Inflammatory macrophage treated with lipopolysaccharide for 4 hours (primary cell): ENCODE measurements at regions not wholly inside any gene's neighbourhood (a gene's known extent, or its start where the extent isn't known, plus 50 kb on each side); places are given as distances from the start of the nearest gene placed in this dataset.
A peak's percentile ranks its signal among the peaks of the same experiment; 100 is the strongest.
"Not testable (repeated sequence)": the region's sequence is repeated elsewhere in the genome, so short reads cannot be mapped to it uniquely, and the experiment has no call there.

ENCODE experiments used
- DNase-seq: peaks from one replicate; pipeline ENCODE4 v3.0.0-alpha.2; 2020

DNA sequence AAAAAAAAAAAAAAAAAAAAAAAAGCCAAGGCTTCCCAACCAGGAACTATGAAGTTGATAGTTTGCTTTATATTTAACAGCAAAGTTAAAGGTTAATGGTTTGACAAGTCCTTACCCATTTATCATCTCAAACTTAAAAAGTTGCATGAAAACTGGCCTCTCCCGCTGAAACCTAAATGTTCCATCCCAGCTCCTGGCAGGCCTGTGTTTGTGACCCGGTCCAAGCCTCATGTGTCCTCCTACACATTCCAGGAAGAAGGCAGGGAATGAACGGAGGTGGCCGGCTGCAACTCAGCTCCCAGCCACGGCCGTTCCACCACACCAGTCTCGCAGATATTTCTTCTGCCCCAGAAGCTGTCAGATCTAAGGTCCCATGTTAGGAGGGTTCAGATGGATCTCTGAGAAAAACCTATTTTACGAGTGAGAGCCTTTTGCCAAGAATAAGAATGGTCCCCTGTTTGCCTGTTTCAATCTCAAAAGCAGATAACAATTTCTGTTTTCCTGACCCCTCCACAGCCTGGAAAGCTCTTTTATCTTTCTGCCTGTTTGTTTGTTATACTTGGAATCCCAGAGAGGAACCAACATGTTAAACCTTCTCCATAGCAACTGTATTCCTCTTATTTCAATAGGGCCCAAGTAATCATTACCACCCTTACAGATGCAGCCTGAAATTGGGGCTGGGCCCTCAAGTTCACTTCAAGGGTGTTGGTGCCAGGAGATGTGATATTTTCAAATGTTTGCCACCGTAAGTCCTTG, 56.5 kb downstream of the KCTD12 start:
- no peak for DNase-seq

DNA sequence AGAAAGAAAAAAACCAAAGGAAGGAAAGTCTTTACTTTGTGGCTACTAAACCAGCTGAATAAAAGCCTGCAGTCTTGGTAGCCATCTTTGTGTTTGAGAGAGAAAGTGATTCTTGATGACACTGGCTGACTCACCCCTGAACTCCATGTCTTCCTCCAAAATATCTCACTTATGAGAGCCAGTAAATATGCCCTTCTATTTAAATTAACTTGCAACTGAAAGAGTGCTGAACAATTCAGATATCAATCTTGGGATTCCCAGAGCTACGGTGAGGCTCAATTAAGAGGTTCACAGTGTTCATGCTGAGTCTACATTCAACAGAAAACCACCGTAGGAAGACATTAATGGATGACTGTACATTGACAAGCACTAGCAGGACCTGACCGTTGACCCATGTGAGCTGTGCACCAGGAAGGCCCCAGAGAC, 57.9 kb downstream of the KCTD12 start:
- peak; percentile 46 for DNase-seq

DNA sequence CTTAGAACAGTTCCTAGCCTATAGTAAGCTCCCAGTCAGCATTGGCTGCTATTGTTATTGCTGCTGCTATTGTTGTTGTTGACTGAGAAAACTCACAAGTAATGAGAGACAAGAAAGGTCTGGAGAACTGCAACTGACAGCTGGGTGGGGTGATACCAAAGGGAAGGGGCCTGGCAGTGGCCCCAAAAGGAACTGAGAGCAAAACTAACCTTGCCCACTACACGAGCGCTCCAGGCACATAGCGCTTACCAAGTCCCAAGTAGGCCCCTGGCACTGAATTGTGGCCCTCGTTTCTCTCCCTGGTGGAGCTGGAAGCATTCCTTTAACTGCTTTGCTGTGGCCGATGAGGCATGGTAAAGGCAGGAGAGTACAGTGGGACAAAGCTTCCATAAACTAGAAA, 59.7 kb downstream of the KCTD12 start:
- no peak for DNase-seq

DNA sequence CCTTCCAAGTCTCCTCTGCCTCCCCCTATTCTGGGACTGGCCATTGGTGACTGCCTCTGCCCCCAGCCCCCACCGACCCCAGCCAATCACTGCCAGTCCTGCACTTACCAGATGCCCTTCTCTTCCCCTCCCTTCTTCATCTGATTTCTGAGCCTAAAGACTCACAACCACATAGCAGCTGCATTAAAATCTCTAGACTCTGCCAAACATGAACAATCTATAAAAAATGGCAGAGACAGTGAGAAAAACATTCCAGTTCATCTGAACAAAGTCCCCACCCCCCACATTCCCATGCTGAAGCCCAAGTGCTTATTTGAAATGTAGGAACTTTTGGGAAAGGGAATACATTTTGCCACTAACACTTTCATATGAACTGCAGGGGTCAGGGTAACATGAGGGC, 60.8 kb downstream of the KCTD12 start:
- no peak for DNase-seq

DNA sequence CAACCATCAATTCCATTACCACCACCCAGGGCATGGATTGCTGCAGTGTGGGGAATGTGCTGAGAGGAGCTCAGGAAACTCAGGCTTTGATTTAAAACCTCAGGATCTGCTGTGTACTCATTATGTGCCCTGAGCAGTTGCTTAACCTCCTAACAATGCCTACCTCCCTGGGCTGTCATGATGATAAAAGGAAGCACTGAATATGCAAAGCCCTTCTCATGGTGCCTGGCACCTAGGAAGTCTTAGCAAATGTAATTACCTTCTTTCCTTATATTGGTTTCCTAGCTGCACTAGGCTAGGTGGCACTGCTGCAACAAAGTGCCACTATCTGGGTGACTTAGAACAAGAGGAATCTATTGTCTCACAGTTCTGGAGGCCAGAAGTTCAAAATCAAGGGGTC, 62.2 kb downstream of the KCTD12 start:
- DNase-seq, result no peak

DNA sequence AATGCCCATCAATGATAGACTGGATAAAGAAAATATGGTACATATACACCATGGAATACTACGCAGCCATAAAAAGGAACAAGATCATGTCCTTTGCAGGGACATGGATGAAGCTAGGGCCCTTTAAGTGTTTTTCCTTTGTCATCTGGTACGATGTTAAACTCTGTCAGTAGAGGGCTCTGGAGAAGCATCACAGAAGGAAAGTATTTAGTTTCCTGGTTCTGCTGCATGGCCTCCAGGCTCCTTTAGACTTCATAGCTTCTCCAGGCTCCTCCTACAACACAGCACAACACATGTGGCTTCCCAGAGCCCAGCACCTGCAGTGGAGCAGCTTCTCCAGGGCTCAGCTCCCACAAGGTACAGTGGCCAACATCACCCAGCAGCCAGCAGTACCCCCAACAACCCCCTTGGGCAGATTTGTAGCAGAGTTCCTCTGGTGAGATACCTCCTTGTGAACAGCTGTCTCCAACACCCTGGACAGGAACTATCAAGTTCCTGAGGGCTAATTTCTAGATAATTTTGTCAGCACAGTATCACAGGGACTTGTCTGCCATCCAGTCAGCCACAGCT, 63.4 kb downstream of the KCTD12 start:
- DNase-seq, result peak; percentile 67

DNA sequence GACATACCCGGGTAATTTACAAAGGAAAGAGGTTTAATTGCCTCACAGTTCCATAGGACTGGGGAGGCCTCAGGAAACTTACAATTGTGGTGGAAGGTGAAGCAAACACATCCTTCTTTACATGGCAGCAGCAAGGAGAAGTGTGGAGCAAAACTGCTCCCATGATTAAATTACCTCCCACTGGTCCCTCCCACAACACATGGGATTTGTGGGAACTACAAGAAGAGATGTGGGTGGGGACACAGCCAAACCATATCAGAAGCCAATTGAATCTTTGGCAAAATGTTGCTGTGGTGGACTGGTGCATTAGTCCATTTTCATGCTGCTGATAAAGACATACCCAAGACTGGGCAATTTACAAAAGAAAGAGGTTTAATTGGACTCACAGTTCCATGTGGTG, 65.0 kb downstream of the KCTD12 start:
- not testable (repeated sequence) for DNase-seq

DNA sequence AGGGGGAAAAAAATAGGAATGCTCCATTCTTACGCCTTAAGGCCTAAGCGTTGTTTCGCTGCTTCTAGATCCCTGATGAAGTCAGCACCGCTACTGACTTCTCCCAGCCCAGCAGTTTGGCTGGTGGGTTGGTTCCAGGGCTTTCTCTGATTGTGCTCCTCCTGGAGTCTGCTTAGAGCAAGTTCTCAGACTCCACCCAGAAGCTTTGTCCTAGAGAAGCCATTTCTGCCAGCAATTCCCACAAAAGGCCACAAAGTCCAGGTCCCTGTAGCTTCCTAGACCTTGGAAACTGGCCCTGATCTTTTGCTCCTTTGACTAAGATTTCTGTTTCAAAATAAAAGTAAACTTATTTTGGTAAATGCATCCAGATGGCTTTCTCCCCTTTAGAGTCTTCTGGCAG, 65.4 kb downstream of the KCTD12 start:
- no peak for DNase-seq

DNA sequence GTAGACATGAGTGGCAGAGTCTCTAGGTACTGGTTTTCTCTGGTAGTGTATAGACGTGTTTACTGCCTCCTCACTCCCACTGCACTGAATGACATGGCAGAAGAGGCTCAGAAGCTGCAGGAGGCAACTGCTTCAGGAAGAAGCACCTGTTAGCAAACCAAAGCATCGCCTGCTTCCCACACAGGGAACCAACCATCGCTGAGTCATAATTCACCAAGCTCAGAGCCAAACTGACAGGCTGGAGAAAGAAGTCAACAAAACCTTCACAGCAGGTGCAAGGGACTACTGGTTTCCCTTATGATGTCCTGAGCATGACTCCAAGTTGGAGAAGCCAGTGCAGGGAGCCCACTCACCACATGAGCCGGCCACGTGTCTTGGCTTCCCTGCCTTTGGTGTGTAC, 69.8 kb downstream of the KCTD12 start:
- DNase-seq, result no peak

DNA sequence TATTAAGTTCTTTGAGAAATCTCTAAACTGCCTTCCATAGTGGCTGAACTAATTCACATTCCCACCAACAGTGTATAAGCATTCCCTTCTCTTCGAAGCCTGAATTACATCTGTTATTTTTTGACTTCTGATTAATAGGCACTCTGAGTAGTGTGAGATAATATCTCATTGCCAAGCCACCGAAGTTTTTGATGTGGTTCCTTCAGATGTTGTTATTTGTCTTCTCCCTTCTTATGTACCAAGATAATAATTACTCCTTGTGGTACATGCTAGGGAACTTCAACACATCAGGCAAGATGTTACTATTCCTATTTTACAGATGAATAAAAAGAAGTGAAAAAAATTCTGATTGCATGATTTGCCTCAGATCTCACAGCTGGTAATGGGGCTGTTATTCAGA, 70.9 kb downstream of the KCTD12 start:
- DNase-seq, result no peak

DNA sequence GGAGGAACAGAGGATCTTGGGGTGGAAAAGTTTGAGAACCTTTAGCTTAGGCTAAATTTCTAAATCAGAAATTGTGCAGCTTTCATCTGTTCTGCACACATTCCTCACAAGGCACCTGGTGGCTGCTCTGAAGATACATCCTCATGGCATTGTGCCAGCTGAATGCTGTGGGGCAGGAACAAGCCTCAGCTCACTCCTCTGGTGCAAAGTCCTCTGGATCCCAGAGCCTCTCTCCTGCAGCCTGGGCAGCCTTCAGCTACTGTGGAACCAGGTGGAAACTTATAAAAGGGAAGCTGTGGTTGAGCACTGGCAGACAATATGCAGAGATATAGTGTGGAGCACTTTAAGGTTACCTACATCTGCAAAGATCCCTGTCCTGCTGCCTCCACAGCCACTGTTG, 72.3 kb downstream of the KCTD12 start:
- DNase-seq, result no peak

DNA sequence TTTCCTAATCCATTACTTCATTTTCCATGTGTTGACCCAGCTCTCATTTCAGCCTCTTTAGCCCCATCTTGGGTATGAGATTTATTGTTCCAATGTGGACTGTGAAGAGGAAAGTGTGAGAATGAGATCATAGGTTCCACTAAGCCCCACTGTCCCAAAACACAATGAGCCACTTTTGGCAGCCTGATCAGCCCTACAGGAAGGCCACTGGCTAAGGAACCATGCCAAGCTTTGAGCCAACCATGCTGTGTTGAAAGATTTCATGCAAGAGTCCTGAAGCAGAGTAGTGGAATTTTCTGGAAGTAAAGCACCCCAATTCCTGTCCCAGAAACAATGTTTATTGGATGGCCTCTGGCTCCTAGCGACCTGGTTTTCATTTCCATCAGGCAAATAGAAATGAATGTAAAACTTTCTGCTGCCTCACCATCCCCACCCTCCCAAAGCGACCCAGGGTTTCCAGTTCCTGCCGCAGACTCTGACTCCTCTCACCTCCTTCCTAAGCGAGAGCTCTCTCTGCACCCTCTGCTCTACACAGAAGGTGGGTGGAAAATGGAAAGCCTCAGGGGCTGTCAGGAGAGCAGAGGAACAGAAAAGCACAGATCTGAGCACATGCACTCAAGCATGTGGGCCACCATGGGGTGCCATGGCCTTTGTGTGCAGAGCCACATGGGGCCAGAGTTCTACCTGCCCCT, 73.1 kb downstream of the KCTD12 start:
- no peak for DNase-seq

DNA sequence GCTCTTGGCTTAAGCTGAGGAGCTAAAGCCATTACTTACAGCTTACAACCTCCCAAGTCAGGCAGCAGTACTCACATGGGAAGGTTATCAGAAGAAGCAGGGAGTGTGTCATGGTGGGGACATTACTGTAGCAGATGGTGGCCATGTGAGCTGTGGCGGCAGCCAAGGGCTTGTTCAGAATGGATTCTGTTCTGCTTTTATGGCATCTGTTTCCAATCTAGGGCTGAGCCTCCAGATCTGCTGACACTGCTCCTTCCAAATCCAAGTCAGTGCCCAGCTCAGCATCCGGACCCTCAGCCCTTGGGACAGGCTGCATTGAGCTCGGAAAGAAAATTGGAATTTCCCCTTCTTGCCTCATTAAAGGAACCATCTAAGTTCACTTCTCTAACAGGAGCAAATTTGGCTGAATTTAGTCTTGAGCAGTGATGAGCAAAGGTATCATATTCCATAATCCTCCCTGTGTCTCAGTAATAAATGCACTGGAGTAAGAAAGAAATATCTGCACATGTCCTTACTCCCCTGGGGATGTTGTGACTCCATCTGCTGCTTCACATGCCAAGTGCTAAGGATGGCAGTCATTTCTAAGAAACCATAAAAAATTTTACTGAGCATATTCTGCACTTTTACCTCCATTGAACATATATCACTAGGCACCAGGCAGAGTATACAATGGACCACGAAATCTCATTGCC, 73.9 kb downstream of the KCTD12 start:
- DNase-seq, result peak; percentile 21

DNA sequence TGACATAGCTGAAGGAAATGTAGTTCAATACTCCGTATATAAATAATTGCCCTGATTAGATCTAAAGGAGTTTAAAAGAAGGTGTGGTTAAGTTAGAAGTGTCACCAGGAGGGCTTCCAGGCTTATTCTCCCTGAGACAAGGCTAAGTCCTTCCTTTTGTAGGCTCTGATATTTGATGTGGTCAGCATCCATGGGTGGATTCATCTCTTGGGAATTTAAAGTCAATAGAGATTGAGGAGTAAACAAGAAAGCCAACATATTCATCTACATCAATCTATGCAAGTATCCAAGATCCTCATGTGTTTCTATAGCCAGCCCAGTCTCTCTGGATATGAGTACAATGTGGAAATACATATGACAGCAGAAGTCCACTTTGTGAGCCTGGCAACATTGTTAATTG, 76.8 kb downstream of the KCTD12 start:
- DNase-seq, result no peak

DNA sequence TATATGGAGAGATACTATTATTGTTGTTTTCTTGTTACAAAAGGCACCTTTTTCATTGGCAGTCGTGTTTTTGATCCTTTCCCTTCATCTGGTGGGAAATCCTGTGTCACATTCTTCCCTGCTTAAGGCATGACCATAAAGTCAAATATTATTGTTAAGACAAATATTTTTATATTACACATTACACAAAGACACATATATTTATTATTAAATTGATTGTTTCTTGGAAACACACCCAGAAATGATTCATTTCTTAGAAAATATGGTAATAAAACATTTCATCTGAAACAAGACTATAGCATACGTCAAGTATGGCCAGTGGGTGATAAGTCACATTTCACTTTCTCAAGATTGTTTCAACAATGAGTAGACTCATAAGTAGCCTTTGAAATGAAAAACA, 77.3 kb downstream of the KCTD12 start:
- DNase-seq, result no peak

DNA sequence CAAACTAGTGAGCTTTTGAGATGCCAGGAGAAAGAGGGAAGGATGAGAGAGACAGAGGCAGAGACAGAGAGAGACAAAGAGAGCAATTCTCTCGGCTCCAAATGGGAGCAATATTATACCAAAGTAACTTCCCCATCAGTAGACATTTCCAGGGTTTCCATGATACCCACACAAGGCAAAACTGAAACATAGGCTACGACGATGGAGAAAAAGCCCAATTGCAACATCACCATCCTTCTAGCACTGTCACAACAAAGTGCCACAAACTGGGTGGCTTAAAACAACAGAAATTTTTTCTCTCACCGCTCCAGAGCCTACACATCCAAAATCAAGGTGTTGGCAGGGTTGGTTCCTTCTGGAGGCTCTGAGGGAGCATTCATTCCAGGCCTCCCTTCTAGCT, 81.4 kb downstream of the KCTD12 start:
- DNase-seq, result peak; percentile 72

DNA sequence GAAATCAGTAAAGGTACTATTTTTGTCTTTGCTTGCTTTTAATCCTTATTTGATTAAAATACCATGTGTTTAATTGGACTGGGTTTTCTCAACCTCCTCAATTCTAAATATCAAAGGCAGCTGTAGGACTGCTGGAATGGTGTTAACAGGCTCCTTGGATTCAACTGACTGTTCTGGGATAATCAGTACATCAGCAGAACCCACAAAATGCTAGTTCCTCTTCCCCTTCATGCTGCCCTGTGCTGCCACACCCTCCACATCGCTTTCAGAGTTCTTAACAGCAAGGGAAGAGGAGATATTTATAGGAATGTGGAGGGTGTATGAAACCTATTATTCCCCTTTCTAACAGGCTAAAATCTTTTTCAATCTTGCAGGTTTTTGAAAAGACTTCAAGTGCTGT, 82.4 kb downstream of the KCTD12 start:
- DNase-seq, result peak; percentile 54

DNA sequence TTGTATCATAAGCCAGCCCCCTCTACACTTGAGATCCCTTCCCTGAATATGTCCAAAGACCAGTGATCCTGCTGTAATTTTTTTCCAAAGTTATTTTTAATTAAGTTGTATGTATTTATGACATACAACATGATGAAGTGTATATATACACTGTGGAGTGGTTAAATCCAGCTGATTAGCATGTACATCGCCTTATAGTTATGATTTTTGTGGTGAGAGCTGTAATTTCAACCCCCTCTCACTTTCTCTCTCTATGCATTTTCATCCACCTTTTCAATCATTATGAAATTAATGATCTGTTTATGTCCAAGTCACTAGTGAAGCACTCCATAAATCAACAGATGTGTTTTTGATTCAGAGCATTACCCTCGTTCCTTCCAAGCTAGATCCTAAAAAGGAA, 85.3 kb downstream of the KCTD12 start:
- DNase-seq, result no peak

DNA sequence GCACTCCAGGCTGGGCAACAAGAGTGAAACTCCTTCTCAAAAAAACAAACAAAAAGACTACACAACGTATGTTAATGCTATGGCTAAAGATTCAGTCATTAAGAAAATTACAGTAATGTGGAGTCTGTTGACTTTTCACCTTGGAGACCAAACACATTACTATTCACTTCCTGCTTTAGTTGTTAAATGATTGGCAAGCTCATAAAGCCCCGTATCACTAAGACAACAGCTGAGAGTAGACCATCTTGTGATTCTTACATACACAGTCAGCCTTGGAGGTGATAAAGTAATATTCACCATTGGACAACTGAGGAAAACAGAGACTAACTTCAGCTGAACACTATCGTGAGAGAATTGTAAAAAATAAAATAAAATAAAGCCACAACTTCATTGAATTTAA, 86.5 kb downstream of the KCTD12 start:
- DNase-seq, result peak; percentile 65

DNA sequence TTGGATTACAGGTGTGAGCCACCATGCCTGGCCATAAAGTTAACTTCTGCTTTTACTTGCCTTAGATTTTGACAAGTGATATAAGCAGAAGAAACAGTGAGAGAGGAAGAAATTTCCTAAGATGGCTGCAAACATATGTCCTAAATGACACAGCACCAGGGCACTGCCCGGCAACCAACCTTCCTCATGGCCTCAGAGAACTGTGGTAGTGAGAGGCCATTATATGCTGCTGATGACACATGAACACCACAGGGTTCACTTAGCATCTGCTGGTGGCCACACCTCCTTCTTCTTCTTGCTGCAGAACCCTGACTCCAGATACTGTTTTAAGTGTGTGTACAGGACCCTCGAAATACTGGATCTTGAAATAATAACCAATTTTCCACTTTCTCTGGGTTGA, 88.2 kb downstream of the KCTD12 start:
- DNase-seq, result peak; percentile 52

DNA sequence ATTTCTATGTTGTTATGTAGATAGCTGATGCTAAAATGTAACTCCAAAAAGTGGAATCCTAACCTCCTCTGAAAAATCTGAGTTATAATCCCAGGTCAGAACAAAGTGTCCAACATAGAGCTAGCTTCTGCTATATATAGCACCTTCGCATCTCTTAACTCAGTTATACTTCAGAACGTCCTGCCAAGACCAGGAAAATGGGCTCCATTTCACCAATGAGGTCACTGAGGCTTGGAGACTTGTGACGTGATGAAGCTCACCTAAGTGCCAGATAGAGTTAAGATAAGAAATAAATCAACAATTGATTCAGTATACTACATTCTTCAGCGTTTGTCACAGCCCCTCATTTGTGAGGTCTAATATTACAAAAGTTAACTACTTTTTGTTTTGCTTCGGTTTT, 88.8 kb downstream of the KCTD12 start:
- no peak for DNase-seq

DNA sequence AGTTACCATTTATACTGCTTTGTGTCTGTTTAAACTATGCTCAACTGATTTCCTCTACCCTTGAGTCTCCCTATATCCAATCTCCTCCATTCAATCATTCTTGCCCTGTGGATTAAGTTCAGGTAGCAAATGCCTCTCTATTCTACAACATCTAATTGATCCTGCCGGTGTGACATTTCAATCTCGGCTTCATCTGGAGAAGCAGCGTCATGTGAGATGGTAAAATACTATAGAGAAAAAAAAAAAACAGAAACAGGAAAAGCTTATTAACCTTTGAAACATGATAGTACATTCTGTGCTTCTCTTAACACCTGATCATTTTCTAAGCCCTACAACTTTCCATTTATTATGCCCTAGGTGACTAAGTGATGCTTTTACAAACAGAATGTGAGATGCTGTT, 89.4 kb downstream of the KCTD12 start:
- no peak for DNase-seq
